GM12872 (cell line): ENCODE measurements at regions not wholly inside any gene's neighbourhood (a gene's known extent, or its start where the extent isn't known, plus 50 kb on each side); places are given as distances from the start of the nearest gene placed in this dataset.

Experiments
- TF ChIP-seq, protein P1 (sequence below): IDR thresholded peaks from 3 replicates; pipeline ENCODE4 v1.5.1; 2011; ENCODE audit warnings: low read depth, mild to moderate bottlenecking, low read length, moderate library complexity; ENCODE audit not compliant: insufficient read depth

DNA sequence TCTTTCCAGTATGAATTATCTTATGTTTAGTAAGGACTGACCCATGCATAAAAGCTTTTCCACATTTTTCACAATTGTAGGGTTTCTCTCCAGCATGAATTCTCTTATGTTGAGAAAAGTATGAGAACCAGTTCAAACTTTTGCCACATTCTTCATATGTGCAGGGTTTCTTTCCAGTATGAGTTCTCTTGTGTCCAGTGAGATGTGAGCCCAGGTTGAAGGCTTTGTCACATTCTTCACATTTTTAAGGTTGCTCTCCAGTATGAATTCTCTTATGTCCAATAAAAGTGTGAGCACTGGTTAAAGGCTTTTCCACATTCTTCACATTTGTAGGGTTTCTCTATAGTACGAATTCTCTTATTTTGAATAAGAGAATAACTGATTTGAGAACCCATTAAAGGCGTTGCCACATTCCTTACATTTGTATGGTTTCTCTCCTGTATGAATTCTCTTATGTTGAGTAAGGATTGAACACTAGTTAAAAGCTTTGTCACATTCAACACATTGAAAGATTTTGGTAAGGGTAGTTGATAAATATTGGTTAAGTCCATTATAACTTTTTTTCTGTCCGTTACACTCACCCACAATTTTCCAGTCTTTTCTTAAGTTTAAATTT lies 911.0 kb upstream of the ZNF722 start:
- TF ChIP-seq, protein P1, sequence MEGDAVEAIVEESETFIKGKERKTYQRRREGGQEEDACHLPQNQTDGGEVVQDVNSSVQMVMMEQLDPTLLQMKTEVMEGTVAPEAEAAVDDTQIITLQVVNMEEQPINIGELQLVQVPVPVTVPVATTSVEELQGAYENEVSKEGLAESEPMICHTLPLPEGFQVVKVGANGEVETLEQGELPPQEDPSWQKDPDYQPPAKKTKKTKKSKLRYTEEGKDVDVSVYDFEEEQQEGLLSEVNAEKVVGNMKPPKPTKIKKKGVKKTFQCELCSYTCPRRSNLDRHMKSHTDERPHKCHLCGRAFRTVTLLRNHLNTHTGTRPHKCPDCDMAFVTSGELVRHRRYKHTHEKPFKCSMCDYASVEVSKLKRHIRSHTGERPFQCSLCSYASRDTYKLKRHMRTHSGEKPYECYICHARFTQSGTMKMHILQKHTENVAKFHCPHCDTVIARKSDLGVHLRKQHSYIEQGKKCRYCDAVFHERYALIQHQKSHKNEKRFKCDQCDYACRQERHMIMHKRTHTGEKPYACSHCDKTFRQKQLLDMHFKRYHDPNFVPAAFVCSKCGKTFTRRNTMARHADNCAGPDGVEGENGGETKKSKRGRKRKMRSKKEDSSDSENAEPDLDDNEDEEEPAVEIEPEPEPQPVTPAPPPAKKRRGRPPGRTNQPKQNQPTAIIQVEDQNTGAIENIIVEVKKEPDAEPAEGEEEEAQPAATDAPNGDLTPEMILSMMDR, result no peak

DNA sequence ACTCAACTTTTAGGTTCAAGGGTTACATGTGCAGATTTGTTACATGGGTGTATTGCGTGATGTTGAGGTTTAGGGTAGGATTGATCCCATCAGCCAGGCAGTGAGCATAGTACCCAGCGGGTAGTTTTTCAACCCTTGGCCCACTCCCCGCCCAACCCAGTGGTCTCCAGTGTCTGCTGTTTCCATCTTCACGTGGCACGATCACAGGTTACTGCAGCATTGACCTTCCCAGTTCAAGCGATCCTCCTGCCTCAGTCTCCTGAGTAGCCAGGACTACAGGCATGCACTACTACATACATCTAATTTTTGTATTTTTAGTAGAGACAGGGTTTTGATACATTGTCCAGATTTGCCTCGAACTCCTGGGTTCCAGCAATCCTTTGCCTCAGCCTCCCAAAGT lies 905.7 kb upstream of the ZNF722 start:
- TF ChIP-seq, protein P1, result no peak

DNA sequence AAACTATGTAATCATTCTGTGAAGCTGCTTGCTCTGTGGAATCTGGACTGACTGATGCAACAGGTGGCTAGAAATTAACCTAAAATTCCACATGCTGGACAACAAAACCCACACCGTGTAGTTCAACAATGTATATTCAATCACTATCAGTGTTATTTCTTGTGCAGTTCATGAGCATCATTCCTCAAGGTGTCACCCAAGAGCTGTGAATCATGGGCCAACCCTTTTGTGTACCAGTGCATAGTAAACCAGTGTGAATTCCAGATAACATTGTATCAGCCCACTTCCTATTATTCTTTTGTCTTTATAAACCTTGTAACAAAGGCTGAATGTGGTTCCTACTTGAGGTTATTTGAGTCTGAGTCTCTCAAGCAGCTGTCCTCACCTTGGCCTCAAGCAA lies 905.2 kb upstream of the ZNF722 start:
- TF ChIP-seq, protein P1, result no peak

DNA sequence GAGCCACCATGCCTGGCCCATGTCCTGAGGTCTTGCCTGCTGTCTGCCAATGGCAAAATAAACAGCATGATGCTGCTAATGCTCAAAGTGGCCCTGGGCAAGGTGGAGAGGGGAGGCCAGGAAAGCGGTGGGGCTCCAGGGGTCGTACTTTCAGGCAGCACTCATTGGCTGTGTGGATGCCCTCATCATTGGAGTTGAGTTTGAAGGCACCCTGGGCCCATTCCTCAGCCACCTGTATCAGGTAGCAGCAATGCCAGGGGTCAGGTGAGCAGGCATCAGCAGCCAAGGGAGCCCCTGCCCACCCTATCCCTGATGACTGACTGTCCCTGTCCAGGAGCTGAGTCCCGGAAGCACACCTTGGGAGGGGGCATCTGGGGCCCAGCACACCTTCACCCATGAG lies 902.5 kb upstream of the ZNF722 start:
- TF ChIP-seq, protein P1, result no peak

DNA sequence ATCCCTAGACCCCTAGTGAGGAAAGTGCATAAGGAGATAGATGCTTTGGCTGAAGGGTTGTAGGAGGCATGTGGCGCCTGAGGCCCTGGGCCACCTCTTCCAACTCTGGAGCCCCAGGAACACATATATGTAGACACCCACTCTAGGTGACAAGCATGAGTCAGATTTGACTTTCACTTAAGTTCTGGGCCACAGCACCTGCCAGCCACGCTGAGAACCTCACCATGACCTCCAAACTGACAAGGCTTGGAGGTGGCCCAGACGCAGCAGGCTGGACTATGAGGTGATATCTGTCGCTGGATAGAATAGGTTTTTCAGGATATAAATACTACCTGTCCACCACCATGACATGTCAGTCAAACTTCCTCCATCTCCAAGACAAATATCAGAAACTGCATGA lies 894.0 kb upstream of the ZNF722 start:
- TF ChIP-seq, protein P1, result no peak

DNA sequence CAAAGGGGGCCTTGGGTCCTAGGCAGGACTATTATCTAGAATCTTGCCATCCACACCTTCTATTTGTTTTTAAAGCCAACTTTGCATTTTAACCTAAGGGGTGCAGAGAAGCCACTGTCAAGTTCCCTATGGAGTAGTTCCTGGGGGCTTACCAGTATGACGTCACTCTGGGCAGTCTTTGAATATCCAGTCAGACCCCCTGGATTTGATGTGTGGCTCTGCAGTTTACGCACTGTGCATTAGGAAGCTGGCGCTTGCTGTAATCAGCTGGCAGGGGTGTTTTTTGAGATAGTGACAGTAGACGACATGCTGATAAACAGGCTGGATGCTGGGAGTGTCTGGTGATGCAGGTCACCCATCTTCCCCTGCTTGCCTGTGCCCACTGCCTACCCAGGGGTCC lies 892.7 kb upstream of the ZNF722 start:
- TF ChIP-seq, protein P1, result no peak

DNA sequence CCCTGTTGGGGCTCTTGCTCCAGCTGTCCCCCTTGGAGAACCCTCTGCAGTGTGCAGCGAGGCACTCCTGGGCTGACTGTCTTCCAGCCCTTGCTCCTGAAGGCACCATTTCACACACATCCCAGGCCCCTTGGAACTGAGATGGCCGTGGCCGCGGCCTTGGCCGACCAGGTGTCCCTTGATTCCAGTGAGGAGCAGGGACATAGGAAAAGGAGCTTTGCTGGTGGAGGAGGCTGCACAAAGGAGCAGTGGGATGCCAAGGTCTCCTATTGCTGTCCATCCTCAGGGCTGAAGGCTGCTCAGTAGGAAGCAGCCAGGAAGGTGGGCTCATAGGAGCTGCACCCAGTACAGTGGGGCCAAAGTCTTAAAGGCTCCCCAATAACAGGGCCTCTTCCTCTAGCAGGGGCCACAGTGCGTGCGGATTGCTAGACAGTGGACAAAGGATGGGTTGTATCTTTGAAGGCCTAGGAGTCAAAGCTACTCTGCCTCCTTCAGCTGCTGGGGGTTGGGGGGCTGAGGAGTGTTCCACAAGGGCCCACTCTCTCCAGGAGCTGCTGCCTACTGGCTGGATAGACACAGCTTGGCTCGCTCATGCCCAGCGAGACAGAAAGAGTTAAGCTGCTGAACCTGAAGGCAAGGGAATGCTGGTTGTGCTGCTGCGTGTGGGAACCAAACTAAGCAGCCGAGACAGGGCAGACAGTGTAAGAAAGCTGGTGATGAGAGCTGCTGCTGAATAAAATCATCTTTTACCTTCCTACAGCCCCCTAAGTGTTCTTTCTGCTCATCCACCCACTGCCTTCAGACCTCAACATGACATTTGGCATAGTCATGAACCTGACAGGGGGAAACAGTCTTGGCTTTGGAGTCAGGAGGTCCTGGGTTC lies 891.9 kb upstream of the ZNF722 start:
- TF ChIP-seq, protein P1, result no peak
